T-helper 1 cell treated with Interleukin-12 subunit alpha and Interleukin-12 subunit beta and Interleukin-4 antibody, amounts not matched to agents 30 ng/mL and 1 ng/mL, for 36 hours (primary cell): ENCODE measurements at regions not wholly inside any gene's neighbourhood (a gene's known extent, or its start where the extent isn't known, plus 50 kb on each side); places are given as distances from the start of the nearest gene placed in this dataset.
"Not testable (repeated sequence)": the region's sequence is repeated elsewhere in the genome, so short reads cannot be mapped to it uniquely, and the experiment has no call there.

Experiments used
- intact Hi-C: fragments of 100-400 bp; cut with micrococcal nuclease; formaldehyde crosslinking; loops from one replicate; pipeline ENCODE4 v1.15.1; 2024

DNA sequence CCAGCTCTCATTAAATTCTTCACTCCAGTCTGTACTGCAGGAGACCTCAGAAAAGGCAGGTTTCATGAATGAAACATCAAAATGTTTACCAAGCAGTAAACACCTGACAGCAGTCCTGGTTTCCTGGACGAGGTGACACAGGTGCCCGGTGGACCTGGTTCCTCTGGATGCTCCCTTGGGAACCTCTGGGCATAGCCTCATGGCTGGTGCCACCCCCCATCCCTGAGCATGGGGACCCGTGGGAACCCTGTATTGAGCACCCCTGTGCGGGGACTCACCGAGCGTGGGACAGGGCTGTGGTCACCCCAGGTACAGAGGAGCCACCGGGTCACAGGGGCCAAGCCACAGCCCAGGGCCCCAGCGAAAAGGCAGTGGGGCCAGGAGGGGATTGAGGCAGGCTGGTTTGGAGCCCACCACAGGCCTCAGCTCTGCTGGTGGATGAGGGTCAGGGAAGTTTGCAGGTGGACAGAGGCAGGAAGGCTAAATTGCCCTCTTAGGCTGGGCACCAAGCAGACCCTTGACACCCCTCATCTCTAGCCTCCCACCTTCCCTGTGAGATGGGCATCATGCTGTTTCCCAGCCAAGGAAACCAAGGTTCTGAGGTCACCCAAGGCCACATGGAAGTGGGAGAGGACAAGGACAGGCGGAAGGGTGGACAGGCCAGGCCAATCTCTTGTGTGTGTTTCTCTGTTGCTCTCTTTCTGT is 158.4 kb downstream of the PTPRU start:
- intact Hi-C loops: no loop called here

DNA sequence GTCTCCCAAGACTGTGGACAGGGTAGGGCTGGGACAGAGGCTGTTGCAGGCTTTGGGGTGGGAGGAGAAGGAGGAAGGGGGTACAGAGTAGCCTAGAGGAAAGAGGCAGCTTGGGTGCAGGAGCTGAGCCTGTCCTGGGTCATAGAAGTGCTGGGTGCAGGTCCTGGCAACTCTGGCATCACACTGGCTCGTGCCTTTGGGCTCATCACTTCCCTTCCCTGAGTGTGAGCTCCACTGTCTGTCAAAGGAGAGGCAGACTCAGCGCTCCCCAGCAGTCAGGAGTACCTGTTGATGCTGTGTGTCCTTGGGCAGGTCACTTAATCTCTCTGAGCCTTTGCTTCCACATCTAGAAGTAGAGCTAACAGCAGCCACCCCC is 157.1 kb downstream of the PTPRU start:
- intact Hi-C loops: no loop called here

DNA sequence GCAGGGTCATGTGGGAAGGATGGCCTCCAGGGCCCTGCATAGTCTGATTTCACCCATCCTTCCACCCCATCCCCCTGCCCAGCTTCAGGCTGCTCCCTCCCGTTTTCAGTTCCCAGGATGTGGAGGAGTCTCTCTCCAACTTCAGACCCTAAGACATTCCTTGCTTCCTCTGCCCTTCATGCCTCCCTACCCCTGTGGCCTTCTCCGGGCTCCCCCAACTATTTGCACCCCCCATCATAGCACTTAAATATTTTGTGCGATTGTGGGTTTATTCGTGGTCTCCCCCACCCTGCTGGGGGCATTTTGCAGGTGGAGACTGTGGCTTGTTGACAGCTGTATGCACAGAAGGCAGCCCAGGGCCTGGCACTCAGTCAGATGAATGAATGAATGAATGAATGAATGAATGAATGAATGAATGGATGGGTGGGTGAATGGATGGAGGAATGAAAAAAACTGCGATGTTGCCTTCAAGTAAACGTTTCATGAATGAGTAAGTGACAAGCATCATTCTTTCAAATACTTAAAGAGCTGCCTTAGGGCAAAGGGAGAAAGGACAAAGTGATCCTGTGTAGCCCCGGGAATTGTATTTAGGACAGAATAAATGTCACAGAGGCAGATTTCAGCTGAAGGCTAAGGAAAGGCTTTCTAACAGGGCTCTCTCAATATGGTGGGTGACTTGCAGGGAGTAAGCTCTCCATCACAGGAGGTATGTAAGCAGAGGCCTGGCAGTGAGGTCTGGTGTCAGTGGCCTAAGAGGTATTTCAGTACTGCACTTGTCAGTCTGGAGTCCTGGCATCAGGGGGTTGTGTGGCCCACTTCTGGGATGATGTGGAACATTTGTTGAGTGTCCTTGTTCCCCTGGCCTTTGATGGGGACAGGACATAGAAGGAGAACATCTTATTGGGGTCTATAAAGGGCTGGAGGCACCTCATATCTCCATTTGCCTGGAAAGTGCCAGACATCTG is 156.4 kb downstream of the PTPRU start:
- intact Hi-C loops: no loop called here

DNA sequence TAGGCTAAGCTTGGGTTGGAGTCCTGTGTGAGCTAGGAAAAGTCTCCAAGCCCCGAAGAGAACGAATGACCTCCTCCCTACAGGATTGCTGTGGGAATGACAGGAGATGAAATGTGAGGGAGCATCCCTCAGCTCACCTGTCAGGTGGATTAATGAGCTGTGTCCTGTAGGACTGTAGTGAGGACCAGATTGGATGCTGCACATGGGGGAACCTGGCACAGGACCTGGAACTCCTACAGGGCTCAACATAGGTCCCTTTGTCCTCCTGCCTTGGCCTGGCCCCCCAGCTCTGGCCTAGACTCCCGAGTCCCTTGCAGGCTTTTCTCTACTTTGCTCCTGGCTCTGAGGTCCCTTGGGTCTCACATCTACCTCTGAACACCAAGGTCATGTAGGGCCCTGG is 155.7 kb downstream of the PTPRU start:
- intact Hi-C loops: no loop called here

DNA sequence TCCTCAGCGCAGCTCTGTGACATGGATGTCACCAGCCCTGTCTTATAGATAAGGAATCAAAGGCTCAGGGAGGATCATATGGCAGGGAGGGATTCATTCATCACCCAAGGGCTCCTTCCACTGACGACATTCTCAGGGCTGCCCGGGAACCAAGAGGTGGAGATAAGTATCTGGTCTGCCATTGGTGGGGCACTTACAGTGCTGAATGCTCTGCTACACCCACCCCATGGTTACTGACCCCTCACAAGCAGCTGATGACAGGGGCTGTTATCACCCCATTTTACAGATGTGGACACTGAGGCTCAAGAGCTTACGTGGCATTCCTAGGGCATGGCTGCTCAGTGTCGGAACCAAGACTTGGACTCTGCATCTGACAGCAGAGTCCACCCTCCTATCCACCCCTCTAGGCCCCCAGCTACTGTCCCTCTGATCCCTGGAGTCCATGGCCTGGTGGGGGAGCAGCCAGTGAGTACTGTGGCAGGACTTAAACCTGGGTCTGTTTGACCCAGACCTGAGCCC is 155.1 kb downstream of the PTPRU start:
- intact Hi-C loops: no loop called here

DNA sequence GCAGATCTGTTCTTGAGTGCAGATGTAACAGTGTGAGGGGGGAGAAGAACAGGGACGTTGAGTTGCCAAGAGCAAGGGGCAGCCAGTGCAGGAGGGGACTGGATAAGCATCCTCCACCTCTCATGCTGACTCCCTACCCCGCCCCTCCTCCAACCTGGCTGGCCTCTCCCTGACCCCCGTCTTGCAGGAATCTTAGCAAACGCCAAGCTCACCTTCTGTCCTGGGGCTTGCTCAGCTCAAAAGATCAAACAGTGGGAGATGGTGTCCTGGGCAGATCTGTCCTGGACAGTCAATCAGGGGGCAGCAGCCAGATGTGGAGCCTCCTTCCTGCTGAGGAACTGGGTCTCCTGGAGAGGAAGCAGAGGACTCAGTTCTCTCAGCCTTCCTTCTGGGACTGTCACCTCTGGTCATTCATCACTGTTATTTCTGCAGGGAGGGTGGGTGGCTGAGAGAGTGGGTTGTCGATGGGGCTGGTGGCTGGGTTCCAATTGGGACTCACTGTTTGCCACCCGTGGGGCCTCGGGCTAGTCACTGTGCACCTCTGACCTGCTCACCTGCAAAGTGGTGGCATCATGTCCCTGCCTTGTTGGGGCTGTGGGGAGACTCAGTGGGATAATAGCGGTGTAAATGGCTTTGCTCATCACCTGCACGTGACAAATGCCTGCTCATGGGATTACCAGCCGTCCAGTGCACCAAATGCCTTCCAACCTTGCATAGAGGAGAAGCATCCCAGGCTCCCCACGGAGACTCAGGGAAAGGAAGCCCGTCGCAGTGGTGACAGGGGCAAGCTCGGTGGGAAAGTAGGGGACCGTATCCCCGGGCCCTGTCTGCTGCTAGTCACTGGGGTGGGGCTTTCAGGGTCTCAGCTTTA is 154.4 kb downstream of the PTPRU start:
- intact Hi-C loops: no loop called here

DNA sequence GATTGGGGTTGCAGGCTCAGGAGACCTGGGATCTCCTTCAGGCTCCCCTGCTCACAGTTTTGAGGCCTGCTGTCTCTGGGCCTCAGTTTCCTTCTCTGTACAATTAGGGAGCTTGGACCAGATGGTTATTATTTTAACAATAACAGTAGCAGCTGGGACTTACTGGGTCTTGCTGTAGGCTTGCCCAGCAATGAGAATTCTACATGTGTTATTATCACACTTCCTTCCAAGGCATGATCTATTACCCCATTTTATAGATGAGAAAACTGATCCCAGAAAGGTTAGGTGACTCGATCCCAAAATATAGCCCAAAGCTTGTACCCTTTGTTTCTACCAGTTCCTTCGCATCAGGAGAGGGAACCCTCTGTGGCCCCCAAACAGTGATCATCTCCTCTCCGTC is 153.8 kb downstream of the PTPRU start:
- intact Hi-C loops: no loop called here

DNA sequence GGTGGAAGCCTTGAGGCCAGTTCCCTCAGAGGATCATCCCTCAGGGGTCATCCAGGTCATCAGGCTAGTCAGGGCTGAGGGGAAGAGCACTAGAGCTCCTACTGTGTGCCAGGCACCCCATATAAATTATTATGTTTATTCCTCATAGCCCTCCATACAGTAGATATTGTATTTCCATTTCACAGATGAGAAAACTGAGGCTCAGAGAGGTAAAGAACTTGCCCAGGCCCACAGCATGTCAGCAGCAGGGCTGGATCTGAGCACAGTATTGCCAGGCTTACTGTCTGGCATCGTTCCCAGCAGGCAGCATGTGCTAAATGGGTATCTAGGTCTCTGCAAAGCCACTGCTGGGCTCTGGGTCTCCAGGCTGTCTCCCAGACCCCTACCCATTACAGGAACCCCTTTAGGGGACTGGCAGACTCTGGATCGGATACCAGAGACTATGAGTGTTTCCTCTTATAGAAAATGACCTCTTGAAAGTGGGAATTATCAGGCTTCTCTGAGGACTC is 153.3 kb downstream of the PTPRU start:
- intact Hi-C loops: no loop called here

DNA sequence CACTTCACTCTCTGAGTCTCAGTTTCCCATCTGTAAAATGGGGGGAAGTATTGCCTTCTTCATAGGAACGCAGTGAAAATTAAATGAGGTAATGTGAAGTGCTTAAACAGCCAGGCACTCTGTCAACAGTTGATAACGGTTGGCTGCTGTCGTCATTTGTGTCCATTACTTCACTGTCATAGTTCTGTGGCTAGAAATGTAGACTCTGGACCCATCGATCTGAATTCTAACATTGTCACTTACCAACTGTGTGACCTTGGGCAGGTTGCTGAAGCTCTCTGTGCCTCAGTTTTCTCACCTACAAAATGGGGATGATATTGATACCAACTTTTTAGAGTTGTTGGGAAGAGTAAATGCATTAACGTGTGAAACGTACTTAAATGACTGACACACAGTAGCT is 152.6 kb downstream of the PTPRU start:
- intact Hi-C loops: no loop called here

DNA sequence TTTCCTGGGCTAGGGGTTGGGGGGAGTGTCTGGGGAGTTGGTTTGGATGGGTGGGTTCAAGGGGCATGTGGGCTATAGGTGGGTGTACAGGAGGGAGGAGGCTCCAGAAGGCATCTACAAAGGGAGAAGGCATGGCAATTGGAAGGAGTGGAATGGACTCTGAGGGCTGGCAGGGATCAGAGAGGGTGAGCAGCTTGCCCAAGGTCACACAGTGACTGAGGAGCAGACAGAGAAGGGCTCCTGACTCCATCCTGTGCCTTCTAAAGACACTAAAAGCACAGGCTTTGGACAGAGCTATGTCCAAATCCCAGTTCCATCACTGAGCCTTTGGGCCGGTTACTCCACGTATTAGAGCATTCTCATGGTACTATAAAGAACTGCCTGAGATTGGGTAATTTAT is 151.8 kb downstream of the PTPRU start:
- intact Hi-C loops: no loop called here

DNA sequence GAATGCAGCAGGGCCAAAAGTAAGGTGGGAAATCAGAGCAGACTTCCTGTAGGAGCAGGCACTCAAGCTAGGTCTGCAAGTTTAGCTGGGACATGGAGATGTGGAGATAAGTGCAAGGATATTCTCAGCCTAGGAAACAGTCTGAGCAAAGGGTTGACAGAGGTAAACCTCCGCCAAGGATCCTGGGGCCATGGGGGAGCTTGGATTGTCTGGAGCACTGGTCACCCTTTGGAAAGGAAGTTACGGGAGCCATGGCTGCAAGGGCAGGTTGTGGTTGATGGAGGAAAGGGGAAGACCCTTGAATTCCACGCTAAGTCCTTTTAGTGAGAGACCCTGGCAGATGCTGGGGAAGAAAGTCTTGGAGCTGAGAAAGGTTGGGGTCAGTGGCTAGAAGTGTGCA is 150.9 kb downstream of the PTPRU start:
- intact Hi-C loops: no loop called here

DNA sequence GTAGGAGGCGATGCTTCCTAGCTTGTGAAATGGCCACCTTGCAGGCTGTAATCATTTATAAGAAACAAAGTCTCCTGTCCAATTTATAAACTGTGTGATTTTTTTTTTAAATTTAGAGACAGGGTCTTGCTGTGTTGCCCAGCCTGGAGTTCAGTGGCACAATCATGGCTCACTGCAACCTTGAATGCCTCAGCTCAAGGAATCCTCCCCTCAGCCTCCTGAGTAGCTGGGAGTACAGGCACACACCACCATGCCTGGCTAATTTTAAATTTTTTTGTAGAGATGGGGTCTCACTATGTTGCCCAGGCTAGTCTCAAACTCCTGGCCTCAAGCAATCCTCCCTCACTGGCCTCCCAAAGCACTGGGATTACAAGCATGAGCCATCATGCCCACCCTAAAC is 150.1 kb downstream of the PTPRU start:
- intact Hi-C loops: not testable (repeated sequence)

DNA sequence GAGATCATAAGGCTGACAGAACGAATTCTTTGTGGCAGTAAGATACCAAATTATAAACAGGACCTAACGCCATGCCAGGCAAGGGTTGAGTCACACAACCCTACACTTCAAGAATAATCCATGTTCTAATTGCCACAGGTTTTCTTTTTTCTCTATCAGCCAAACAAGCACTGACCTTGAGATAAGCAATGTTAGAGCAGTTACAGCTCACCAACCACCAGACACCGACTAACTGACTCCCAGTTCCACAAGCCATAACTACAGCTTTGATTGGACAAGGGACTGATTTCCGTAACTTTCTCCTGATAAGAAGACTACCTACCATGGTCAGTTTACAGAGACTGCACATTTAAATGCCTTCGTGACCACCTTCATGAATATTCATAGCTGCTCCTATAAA is 149.6 kb downstream of the PTPRU start:
- intact Hi-C loops: no loop called here

DNA sequence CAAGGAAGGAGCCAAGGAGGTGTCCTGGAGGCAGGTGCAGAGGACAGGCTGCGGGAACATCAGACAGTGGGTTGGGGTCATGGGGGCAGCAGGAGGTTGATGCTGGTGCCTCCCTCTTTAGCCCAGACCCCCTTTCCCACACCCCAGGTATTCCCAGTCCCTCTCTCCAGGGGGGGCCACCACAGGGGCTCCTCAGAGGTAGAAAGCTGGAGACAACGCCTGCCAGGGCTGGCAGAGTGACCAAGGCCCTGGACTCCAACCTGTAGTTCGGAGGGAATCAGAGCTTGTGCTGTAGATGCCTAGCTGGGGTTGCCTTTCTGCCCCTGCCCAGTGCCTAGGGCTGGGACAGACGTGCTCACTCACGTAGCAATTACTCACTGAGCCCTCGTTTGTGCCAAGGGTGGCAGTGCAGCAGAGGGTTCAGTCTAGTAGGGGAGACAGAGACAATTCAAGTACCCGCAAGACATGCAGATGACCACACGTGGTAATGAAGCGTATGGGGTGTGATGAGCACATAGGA is 148.2 kb downstream of the PTPRU start:
- intact Hi-C loops: no loop called here

DNA sequence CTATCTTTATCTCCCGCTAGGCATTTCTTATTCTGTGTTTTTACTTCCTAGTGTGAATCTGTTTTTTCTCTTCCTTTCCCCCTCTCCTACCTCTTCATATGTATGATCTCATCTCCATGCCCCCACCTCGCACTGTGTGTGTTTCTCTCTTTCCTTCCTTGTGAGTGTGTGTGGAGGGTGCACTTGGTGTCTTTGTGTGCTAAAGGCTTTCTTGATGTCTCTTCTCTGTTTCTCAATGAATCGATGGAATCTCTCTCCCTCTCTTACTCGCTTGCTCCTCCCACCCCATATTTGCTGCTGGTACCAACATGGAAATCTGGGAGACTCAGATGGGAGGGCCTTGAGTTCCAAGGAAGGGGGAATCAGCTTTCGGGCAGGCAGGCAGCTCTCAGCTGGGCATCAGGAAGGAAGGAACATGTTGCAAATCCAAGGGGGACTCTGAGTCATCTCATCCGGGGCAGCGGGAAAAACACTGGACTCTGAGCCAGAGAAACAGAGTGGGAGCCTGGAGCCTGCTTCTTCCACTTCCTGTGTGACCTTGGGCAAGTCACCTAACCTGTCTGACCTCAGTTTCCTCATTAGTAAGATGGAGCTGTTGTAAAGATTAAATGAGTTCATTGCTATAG is 147.5 kb downstream of the PTPRU start:
- intact Hi-C loops: no loop called here

DNA sequence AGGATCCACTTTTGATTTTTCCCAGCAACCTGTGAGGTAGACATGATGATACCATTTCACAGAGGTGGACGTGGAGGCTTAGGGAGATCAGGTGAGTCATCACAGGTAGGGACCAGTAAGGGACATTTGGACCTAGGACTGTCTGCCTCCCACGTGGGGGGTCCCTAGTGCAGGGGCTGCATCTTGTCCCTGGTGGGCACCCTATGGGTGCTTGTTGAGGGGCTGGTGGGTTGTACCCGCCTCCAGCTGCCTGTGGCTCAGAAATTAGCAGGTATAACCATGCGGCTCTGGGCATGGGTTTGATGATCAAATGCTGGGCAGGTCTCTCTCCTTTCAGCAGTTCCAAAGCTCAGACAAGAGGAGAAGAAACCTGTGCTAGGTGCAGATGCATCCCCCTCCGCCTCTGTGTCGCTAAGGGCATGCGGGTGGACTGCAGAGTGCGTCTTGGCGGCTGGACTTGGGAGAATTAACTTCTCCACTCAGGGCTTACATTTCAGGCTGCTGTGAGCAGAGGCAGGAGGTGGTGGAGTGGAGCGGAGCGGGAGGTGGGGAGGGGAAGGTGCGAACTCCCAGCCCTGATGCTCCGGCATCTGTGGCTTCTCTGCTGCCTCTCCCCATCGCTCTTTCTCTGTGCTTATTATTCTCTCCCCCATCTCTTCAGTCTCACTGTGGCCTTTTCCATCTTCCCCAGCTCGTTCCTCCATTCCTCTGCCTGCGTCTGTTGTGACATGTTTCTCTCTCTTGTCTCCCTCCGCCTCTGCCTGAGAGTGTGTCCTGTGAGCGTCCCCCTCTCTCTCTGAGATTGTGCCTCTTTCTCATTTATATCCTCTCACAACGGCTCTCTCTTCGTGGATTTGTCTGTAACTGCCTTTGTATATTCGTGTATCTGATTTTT is 146.8 kb downstream of the PTPRU start:
- intact Hi-C loops: no loop called here

DNA sequence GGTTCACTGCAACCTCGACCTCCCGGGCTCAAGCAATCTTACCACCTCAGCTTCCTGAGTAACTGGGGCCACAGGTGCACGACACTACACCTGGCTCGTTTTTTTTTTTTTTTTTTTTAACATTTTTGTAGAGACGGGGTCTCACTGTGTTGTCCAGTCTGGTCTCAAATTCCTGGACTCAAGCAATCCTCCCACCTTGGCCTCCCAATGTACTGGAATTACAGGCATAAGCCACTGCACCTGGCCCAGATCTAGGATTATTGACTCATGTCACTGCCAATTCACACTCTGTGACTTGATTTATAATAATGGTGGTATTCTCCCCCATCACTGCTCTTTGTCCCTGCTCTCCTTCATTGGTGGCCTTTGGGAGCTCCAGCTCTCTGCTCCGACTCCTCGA is 145.1 kb downstream of the PTPRU start:
- intact Hi-C loops: no loop called here

DNA sequence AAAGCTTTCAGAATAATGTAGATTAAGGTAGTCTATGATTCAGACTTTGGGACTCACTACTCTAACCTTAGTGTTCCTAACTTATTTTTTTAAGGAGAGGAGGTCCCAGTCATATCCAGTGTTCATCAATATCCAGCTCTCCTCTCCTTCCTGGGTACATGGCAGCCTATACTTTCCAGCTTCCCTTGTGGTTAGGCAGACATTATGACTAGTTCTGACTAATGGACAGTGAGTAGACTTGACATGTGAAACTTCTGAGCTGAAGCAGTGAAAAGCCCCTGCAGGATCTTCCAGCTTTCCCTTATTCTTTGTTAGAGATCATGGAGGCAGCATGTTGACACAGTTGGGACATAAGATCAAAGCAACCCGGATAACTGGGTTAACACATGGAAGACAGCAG is 144.2 kb downstream of the PTPRU start:
- intact Hi-C loops: no loop called here

DNA sequence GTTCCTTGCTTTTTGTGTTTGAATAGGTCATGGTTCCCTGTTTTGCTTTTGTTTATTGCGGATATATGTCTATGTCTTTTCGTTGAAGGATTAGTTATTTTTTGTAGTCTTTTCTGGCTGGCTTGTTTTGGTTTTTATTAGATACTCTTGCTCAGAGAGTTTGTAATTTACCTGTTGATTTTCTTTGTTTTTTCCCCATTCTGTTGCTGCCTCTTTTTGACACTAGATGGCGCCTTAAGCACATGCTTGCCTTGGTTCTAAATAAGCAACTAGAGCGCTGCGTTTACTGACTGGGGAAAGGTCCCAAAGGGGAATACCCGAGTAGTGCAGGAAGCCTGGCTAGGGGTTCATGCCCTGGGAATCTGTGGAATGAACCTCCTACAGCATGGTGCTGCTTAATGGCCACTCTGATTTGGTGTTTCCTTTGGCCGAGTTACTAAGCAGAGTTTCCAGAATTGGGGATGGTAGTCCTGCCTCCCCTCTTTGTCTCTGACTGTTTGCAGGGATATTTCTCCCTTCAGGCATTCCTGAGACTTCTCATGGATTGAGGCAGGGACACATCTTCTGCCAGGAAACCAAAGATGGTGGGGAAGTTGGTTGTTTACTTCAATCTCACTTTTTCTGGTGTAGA is 143.2 kb downstream of the PTPRU start:
- intact Hi-C loops: loop anchor here (1.0 to 10.0 kb wide), 4 partner anchors 470 to 1325 kb away; no protein-coding TSS in a partner anchor
